ENCODE measurements at regions not wholly inside any gene's neighbourhood (a gene's known extent, or its start where the extent isn't known, plus 50 kb on each side); places are given as distances from the start of the nearest gene placed in this dataset.

GRCh38 chr3:166462891-166463470 lies 625.8 kb upstream of the BCHE start:
- no peak for DNase-seq
- TF ChIP-seq CTCF (IDR thresholded peaks at IDR 0.05) = no peak
- no peak for ATAC-seq (ENCODE audit: low read depth)
- H3K4me1 Mint-ChIP-seq = no peaks in the 10 kb centered on the region
- H3K9me3 ChIP-seq (ENCODE audit: control extremely low read depth in 1 of 3, control insufficient read depth in 2 of 3, insufficient read depth in 1 of 3, low read length in 2 of 3) = peaks cover 0 to 1% (median 0%) of the 10 kb centered on the region in 3 donors
- no peak overlapping the region for H3K27ac Mint-ChIP-seq
- ChIA-PET CTCF (no interaction called here), POLR2A (no interaction called here)
- intact Hi-C loops (cut with micrococcal nuclease) = no loop called here
- no peak overlapping the region for H3K27ac ChIP-seq (ENCODE audit: low read length in 2 of 2)
- no peaks in the 10 kb centered on the region for H3K4me1 ChIP-seq (ENCODE audit: control insufficient read depth in 2 of 2, insufficient read depth in 2 of 2, low read length in 2 of 2)
- H3K9ac ChIP-seq (ENCODE audit: low read length) = no peak overlapping the region
- H3K79me2 ChIP-seq (ENCODE audit: control insufficient read depth, insufficient read depth, low read length) = no peaks in the 10 kb centered on the region
- H3K27me3 ChIP-seq (replicated peaks in 1 of 4; ENCODE audit: control extremely low read depth in 1 of 4, control insufficient read depth in 3 of 4, insufficient read depth in 4 of 4, low read length in 3 of 4) = no peaks in the 10 kb centered on the region
- H3K4me2 ChIP-seq (replicated peaks; ENCODE audit: low read depth, low read length, poor library complexity, severe bottlenecking) = no peak overlapping the region
- H3K4me3 ChIP-seq (ENCODE audit: control extremely low read depth in 1 of 5, extremely low read depth in 1 of 5, insufficient read depth in 1 of 5, low read depth in 2 of 5, low read length in 4 of 5) = no peak overlapping the region
- no peak overlapping the region for H2AFZ ChIP-seq (ENCODE audit: insufficient read depth, low read depth, low read length, poor library complexity, severe bottlenecking)
- H3K36me3 ChIP-seq (replicated peaks in 1 of 2; ENCODE audit: control extremely low read depth in 1 of 2, control insufficient read depth in 1 of 2, extremely low read depth in 1 of 2, insufficient read depth in 2 of 2, low read length in 1 of 2) = no peaks in the 10 kb centered on the region
- 83% methylated on average over 1 of the region's 2 CpGs for whole genome bisulfite sequencing (ENCODE audit: insufficient coverage)
- no peak overlapping the region for H3K4me3 Mint-ChIP-seq
- H3K27me3 Mint-ChIP-seq = no peaks in the 10 kb centered on the region
- no peaks in the 10 kb centered on the region for H3K9me3 Mint-ChIP-seq (ENCODE audit: insufficient read depth)
- no peaks in the 10 kb centered on the region for H4K20me1 ChIP-seq (ENCODE audit: control insufficient read depth, insufficient read depth, low read length, poor library complexity, severe bottlenecking)

DNA sequence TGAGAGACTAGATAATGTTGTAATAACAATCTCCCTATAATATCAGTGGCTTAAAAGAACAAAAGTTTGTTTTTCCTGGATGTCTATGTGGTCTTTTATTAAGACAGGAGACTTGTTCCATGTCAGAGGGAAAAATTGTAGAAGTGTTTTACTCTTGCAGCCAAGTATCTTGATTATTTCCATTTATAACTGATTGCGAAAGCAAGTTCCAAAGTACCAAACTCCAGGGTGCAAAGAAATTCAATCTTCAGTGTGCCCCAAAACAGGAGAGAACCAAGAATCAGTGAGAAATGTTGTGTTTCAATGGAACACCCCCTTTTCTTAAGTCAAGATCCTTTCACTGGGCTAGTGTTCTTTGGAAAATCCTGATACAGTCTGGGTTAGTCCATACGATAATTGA lies 624.4 kb upstream of the BCHE start:
- CTCF ChIA-PET = no interaction called here
- H3K79me2 ChIP-seq (ENCODE audit: control insufficient read depth, insufficient read depth, low read length) = no peaks in the 10 kb centered on the region
- H3K9me3 ChIP-seq (ENCODE audit: control extremely low read depth in 1 of 3, control insufficient read depth in 2 of 3, insufficient read depth in 1 of 3, low read length in 2 of 3) = peaks cover 0 to 1% (median 0%) of the 10 kb centered on the region in 3 donors
- intact Hi-C loops (cut with micrococcal nuclease) = no loop called here
- H3K27me3 ChIP-seq (replicated peaks in 1 of 4; ENCODE audit: control extremely low read depth in 1 of 4, control insufficient read depth in 3 of 4, insufficient read depth in 4 of 4, low read length in 3 of 4) = no peaks in the 10 kb centered on the region
- no peaks in the 10 kb centered on the region for H3K4me1 Mint-ChIP-seq
- no peak overlapping the region for H3K27ac Mint-ChIP-seq
- no peak overlapping the region for H3K4me3 Mint-ChIP-seq
- H3K9me3 Mint-ChIP-seq (ENCODE audit: insufficient read depth) = peaks cover 3% of the 10 kb centered on the region
- no peaks in the 10 kb centered on the region for H3K27me3 Mint-ChIP-seq
- ATAC-seq (ENCODE audit: low read depth) (no peak), DNase-seq (no peak)
- H3K4me3 ChIP-seq (ENCODE audit: control extremely low read depth in 1 of 5, extremely low read depth in 1 of 5, insufficient read depth in 1 of 5, low read depth in 2 of 5, low read length in 4 of 5) = no peak overlapping the region
- H3K27ac ChIP-seq (ENCODE audit: low read length in 2 of 2) = no peak overlapping the region
- no peaks in the 10 kb centered on the region for H4K20me1 ChIP-seq (ENCODE audit: control insufficient read depth, insufficient read depth, low read length, poor library complexity, severe bottlenecking)
- no peak for TF ChIP-seq EZH2 (IDR thresholded peaks at IDR 0.05; ENCODE audit: borderline replicate concordance, insufficient read depth, low read depth, low read length, poor library complexity, severe bottlenecking)
- TF ChIP-seq CTCF (IDR thresholded peaks at IDR 0.05) = no peak
- H2AFZ ChIP-seq (ENCODE audit: insufficient read depth, low read depth, low read length, poor library complexity, severe bottlenecking) = no peak overlapping the region
- no peaks in the 10 kb centered on the region for H3K4me1 ChIP-seq (ENCODE audit: control insufficient read depth in 2 of 2, insufficient read depth in 2 of 2, low read length in 2 of 2)
- no peak overlapping the region for H3K9ac ChIP-seq (ENCODE audit: low read length)
- H3K36me3 ChIP-seq (replicated peaks in 1 of 2; ENCODE audit: control extremely low read depth in 1 of 2, control insufficient read depth in 1 of 2, extremely low read depth in 1 of 2, insufficient read depth in 2 of 2, low read length in 1 of 2) = no peaks in the 10 kb centered on the region
- H3K4me2 ChIP-seq (replicated peaks; ENCODE audit: low read depth, low read length, poor library complexity, severe bottlenecking) = no peak overlapping the region
- POLR2A ChIA-PET = no interaction called here
- no CpG with 5 or more reads among the region's 2 CpGs for WGBS (ENCODE audit: insufficient coverage)
